Left lobe of liver (tissue), 2 donors: ENCODE measurements at regions not wholly inside any gene's neighbourhood (a gene's known extent, or its start where the extent isn't known, plus 50 kb on each side); places are given as distances from the start of the nearest gene placed in this dataset.
"Not testable (repeated sequence)": the region's sequence is repeated elsewhere in the genome, so short reads cannot be mapped to it uniquely, and the experiment has no call there.

ENCODE experiments used
- ATAC-seq: fragments of 200-7000 bp; cut with Tn5 transposase; one replicate; pipeline ENCODE4 v1.9.1; 2020; ENCODE audit warnings: mild to moderate bottlenecking, moderate library complexity
- DNase-seq: peaks from one replicate; pipeline ENCODE4 v3.0.0-alpha.2; 2020; ENCODE audit warnings: low spot score
- donor health status: DM: no; HTN: no; CAD: no; lungs with moderate emphysema.
- donor health status: DM: no; HTN: yes; CAD: no.

DNA sequence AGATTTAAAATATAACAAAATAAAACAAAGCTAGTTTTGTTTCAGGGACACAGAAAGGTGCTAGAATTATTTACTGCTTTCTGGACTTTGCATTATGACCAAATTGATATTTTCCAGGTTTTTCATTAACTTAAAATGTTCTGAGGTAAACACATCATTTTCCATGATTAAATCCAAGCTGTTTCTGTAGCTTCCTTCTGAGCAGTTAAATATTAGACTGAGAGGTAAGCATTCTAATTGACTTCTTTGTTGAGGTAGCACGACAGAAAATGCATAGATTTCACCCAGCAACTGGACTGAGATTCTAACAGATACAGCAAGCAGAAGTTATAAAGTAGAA lies 98.3 kb downstream of the BMP4 start:
- no peak for DNase-seq
- ATAC-seq, result peak; percentile 76

DNA sequence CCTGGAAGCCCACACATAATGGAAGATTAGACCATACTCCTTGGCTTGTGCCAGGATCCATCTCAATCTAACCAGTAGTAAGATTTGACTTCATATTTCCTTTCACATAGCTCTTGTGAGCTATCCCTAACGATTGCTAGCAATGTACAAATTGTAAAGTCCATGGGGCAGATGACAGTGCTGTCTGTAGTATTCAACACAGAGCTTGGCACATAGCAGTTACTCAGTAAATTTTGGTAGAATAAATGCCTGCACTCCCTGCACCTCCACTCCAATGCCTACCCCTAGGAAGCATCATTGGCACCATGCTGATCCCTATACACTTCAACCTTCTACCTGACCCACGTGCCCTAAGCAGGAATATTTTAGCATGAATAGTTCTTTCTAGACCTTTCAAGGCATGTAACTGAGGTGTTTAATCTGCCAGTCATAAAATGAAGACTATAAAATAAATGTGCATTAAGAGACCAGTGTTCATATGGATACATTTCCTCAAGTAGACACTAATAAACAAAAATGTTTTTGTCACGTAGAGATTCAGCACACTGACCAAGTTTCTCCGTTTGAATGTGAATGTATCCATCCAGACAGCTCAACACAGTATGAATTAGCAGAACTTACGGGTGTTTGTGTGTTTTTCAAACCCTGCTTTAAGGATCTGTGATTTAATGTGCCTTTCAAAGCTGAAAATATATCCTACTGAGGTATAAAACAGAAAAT lies 98.8 kb downstream of the BMP4 start:
- DNase-seq (no peak), ATAC-seq (peak; percentile 76)

- ATAC-seq, result no peak
- no peak for DNase-seq
Measured at GRCh38 chr14:53855574-53855973, 101.1 kb downstream of the BMP4 start.

DNA sequence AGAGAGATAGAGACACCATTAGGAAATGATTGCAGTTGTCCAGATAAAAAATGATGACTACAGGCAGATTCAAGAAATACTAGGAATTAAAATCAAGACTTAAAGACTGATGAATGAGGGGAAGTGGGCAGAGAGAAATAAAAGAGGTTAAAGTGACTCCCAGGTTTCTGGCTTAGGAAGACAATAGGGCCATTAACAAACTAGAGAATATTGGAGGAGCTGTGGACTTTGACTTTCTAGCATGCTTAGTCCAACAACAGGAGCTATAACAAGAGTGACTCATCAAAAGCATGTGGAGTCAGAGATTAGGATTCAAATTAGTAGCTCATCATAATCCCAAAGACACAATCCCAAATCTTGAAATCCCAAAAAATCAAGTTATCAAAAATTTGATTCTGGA lies 101.5 kb downstream of the BMP4 start:
- DNase-seq (no peak), ATAC-seq (no peak)

- ATAC-seq, result peak; percentile 78
- DNase-seq, result no peak
Measured at GRCh38 chr14:53851394-53852090, 105.1 kb downstream of the BMP4 start.

GRCh38 chr14:53850714-53851296 lies 105.8 kb downstream of the BMP4 start:
- peak; percentile 35 for ATAC-seq

GRCh38 chr14:53849549-53849948 lies 107.1 kb downstream of the BMP4 start:
- DNase-seq (no peak), ATAC-seq (no peak)

More at GRCh38 chr14:53850714-53851296, 105.8 kb downstream of the BMP4 start:
- no peak for DNase-seq

GRCh38 chr14:53848854-53849253 lies 107.8 kb downstream of the BMP4 start:
- no peak for ATAC-seq
- no peak for DNase-seq

DNA sequence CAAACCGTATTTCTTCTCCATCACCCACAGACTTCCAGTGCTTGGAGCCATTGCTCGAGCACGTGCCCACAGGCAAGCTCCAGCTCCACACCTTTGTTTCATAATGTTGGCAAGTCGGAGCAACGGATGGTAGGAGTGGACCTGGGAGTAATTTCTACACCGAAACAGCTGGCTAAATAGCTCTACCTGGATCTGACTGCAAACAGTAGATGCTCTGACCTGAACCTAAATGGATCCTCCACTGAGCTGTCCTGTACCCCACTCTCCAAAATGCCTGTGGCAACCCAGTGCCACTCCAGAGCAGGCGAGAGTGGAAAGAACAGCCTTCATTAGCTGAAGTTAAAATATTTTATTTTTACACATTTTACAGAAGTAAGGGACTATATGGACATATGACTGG lies 108.7 kb downstream of the BMP4 start:
- DNase-seq (no peak), ATAC-seq (no peak)

GRCh38 chr14:53847057-53847456 lies 109.6 kb downstream of the BMP4 start:
- ATAC-seq (no peak), DNase-seq (no peak)

GRCh38 chr14:53845813-53846693 lies 110.6 kb downstream of the BMP4 start:
- DNase-seq (no peak), ATAC-seq (no peak)

DNA sequence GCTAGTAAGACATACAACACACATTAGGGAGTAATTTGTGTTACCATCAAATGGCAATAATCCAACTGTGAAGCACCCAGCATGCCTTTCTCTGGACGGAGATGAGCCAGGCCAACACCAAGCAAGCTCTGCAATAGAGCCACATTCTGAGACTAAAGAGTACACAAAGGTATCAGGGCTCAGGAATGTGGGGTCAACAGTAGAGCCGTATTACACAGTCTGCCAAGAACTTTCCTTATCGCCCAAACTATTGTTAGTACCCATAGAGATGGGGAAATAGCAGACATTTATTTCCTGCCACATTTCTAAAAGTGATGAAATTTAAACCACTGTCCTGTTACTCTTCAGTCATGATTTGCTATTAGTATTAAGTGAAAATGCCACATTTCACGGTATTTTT lies 113.7 kb downstream of the BMP4 start:
- DNase-seq (no peak), ATAC-seq (peak; percentile 43)

- ATAC-seq, result no peak
- DNase-seq, result no peak
Measured at GRCh38 chr14:53841109-53842099, 115.2 kb downstream of the BMP4 start.

GRCh38 chr14:53840444-53840843 lies 116.2 kb downstream of the BMP4 start:
- ATAC-seq (no peak), DNase-seq (no peak)

GRCh38 chr14:53838374-53838773 lies 118.3 kb downstream of the BMP4 start:
- ATAC-seq, result no peak
- DNase-seq, result no peak

DNA sequence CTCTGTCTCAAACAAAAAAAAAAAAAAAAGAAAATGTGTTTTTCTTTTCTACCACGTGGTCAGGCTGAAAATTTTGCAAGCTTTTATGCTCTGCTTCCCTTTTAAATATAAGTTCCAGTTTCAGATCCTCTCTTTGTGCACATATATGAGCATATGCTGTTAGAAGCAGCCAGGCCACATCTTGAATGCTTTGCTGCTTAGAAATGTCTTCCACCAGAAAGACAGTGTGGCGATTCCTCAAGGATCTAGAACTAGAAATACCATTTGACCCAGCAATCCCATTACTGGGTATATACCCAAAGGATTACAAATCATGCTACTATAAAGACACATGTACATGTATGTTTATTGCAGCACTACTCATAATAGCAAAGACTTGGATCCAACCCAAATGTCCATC lies 119.0 kb downstream of the BMP4 start:
- ATAC-seq, DNase-seq: not testable (repeated sequence)

GRCh38 chr14:53836551-53836950 lies 120.1 kb downstream of the BMP4 start:
- no peak for ATAC-seq
- no peak for DNase-seq

- no peak for DNase-seq
- ATAC-seq, result no peak
Measured at GRCh38 chr14:53828820-53829219, 127.8 kb downstream of the BMP4 start.

- DNase-seq (no peak), ATAC-seq (no peak)
Measured at GRCh38 chr14:53824061-53824460, 132.6 kb downstream of the BMP4 start.

GRCh38 chr14:53814392-53814791 lies 142.2 kb downstream of the BMP4 start:
- no peak for DNase-seq
- ATAC-seq, result no peak
